22Rv1 (cell line): ENCODE measurements at regions not wholly inside any gene's neighbourhood (a gene's known extent, or its start where the extent isn't known, plus 50 kb on each side); places are given as distances from the start of the nearest gene placed in this dataset.

Source experiments
- H3K27ac ChIP-seq: fragments of 450-650 bp; 2 replicates; pipeline ENCODE4 v1.5.1; 2017
- ZFX ChIP-seq: fragments of 450-650 bp; IDR thresholded peaks from 2 replicates; pipeline ENCODE4 v1.6.1; 2017; ENCODE audit warnings: antibody characterized with exemption, borderline replicate concordance
- TF ChIP-seq, protein P1 (sequence below): fragments of 450-650 bp; IDR thresholded peaks from 2 replicates; pipeline ENCODE4 v1.5.1; 2017; ENCODE audit warnings: mild to moderate bottlenecking

- TF ChIP-seq, protein P1, sequence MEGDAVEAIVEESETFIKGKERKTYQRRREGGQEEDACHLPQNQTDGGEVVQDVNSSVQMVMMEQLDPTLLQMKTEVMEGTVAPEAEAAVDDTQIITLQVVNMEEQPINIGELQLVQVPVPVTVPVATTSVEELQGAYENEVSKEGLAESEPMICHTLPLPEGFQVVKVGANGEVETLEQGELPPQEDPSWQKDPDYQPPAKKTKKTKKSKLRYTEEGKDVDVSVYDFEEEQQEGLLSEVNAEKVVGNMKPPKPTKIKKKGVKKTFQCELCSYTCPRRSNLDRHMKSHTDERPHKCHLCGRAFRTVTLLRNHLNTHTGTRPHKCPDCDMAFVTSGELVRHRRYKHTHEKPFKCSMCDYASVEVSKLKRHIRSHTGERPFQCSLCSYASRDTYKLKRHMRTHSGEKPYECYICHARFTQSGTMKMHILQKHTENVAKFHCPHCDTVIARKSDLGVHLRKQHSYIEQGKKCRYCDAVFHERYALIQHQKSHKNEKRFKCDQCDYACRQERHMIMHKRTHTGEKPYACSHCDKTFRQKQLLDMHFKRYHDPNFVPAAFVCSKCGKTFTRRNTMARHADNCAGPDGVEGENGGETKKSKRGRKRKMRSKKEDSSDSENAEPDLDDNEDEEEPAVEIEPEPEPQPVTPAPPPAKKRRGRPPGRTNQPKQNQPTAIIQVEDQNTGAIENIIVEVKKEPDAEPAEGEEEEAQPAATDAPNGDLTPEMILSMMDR, result peak; percentile 61
- TF ChIP-seq ZFX, result no peak
- no peak overlapping the region for H3K27ac ChIP-seq
Observed at GRCh38 chr9:14433351-14434157, 119.6 kb upstream of the NFIB start.

DNA sequence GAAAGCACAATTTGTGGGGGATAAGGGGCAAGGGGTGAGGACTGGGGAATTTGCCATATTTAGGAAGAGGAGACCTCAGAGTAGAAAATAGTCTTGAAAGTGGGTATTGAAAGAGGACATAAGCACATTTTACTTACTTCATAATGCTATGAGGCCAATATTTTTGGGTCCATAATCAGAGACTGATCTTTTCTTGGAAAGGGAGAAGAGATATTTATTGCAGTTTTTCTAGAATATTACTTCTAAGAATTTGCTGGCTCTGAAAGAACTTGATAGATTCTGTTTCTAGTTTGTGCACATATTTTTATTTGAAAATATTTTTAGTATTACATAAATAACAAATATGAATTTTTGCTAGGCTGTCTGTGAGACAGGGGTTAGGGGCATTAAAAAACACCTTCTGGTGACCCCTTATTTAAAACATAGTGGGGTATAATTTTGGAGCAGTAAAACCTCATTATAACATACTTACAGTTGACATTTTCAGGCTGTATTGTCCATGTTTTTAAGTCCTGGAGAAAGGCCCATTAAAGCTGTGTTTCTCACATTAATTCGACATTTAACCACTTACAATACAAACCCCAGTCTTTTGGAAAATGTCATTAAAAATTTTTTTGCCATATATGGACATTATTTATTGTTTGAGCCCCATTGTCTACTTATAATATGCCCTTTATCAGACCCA is 118.9 kb upstream of the NFIB start:
- no peak overlapping the region for H3K27ac ChIP-seq
- TF ChIP-seq, protein P1, result no peak
- TF ChIP-seq ZFX, result no peak

DNA sequence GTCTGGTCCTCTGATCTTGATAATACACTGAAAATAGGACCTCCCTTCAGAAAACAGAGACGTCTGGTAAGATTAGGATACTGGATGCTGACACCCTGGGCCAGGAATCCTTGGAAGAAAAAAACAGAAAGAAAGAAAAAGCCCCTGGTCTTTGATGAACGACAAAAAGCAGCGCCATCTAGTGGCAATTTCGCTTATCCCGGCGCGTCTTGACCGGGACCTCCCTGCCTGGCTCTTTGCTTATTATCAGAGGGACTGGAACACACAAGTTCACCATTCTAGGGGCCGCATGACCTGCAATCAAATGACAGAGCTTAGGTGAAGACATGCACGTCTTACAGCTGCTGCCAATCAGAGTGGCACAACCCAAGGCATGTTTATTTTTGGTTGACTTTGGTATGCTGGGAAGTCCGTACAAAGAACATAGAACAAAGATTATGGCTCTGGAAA is 114.9 kb upstream of the NFIB start:
- no peak overlapping the region for H3K27ac ChIP-seq
- TF ChIP-seq ZFX, result no peak
- TF ChIP-seq, protein P1, result peak; percentile 88

DNA sequence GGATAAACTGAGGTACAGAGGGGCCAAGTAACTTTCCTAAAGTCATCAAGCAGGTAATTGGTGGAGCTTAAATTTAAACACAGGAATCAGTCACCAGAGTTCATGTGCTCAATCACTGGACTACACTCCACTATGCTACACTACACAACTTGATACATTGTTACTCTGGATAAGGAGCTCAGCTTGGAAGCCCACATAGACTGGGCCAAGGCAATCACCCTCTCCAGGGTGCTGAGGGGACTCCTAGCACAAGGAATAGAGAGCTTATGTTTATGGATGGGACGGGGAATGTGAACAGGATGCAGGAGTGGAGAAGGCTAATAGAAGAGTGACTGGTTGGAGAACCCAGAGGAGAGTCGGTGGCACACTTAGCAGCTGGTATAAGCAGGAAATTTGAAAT is 113.5 kb upstream of the NFIB start:
- H3K27ac ChIP-seq, result no peak overlapping the region
- no peak for TF ChIP-seq ZFX
- TF ChIP-seq, protein P1, result no peak

DNA sequence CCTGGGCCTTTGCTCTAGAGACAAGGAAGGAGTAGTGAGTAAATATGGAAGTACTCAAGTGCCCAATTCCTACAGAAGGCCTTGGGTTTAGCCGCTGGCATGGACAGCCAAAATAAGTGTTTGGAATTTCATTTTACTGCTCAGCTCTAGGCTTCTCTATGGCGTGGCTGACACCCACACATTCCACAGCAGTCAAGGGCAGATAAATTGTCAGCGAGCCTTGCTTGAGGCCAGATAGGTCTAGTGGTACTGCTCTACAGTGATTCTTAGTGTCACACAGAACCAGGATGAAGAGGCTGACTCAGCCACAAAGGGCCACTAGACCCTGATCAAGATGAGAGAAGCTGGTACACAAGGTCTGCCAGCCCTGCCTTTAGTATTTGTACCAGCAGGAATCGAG is 111.0 kb upstream of the NFIB start:
- TF ChIP-seq, protein P1, result no peak
- no peak for TF ChIP-seq ZFX
- no peak overlapping the region for H3K27ac ChIP-seq

GRCh38 chr9:14424289-14424688 is 110.3 kb upstream of the NFIB start:
- TF ChIP-seq, protein P1, result no peak
- TF ChIP-seq ZFX, result no peak
- no peak overlapping the region for H3K27ac ChIP-seq

- TF ChIP-seq, protein P1, result no peak
- no peak for TF ChIP-seq ZFX
- no peak overlapping the region for H3K27ac ChIP-seq
Observed at GRCh38 chr9:14423815-14424261, 109.9 kb upstream of the NFIB start.
